Fibroblast of lung (primary cell): ENCODE measurements at regions not wholly inside any gene's neighbourhood (a gene's known extent, or its start where the extent isn't known, plus 50 kb on each side); places are given as distances from the start of the nearest gene placed in this dataset.
A peak's percentile ranks its signal among the peaks of the same experiment; 100 is the strongest.

Source experiments
- DNase-seq, 2 donors: peaks; one replicate each; pipeline versions ENCODE4 v3.0.0 to v3.0.0-alpha.2; 2010; ENCODE audit warnings: low read depth in 2 of 2
- H2AFZ ChIP-seq: 2 replicates; pipeline ENCODE4 v1.5.1; 2012; ENCODE audit warnings: low read length, control low read depth, inconsistent platforms
- H3K27ac ChIP-seq: 2 replicates; pipeline ENCODE4 v1.5.1; 2011; ENCODE audit warnings: low read length, control low read depth; ENCODE audit not compliant: insufficient read depth
- H3K27me3 ChIP-seq: 2 replicates; pipeline ENCODE4 v1.5.1; 2011; ENCODE audit warnings: mild to moderate bottlenecking, low read length; ENCODE audit not compliant: control insufficient read depth, insufficient read depth
- H3K36me3 ChIP-seq: 2 replicates; pipeline ENCODE4 v1.5.1; 2011; ENCODE audit warnings: low read length; ENCODE audit not compliant: control insufficient read depth, insufficient read depth
- H3K4me1 ChIP-seq: 2 replicates; pipeline ENCODE4 v1.5.1; 2011; ENCODE audit warnings: low read length; ENCODE audit not compliant: control insufficient read depth, insufficient read depth; ENCODE audit errors: extremely low read depth
- H3K4me2 ChIP-seq: 2 replicates; pipeline ENCODE4 v1.5.1; 2011; ENCODE audit warnings: low read length, control low read depth; ENCODE audit not compliant: insufficient read depth; ENCODE audit errors: extremely low read depth
- H3K4me3 ChIP-seq, 4 experiments: fragments of 200-600 bp in 1 of 4; sonication (generic) in 1 of 4; replicated peaks in 1 of 4; 2 replicates each; pipeline ENCODE4 v1.5.1; 2011 to 2016; ENCODE audit warnings: low read length in 4 of 4, low read depth in 3 of 4, mild to moderate bottlenecking in 3 of 4, control low read depth in 2 of 4, inconsistent platforms in 1 of 4, mixed read lengths in 1 of 4; ENCODE audit not compliant: insufficient read depth in 1 of 4; ENCODE audit errors: control extremely low read depth in 1 of 4
- H3K79me2 ChIP-seq: 2 replicates; pipeline ENCODE4 v1.5.1; 2012; ENCODE audit warnings: mild to moderate bottlenecking, low read length, inconsistent platforms; ENCODE audit not compliant: control insufficient read depth, insufficient read depth
- H3K9ac ChIP-seq: 2 replicates; pipeline ENCODE4 v1.5.1; 2011; ENCODE audit warnings: mild to moderate bottlenecking, low read length, control low read depth; ENCODE audit not compliant: insufficient read depth
- H3K9me3 ChIP-seq: 2 replicates; pipeline ENCODE4 v1.5.1; 2012; ENCODE audit warnings: low read depth, low read length; ENCODE audit not compliant: control insufficient read depth, insufficient read depth
- H4K20me1 ChIP-seq: 2 replicates; pipeline ENCODE4 v1.5.1; 2011; ENCODE audit warnings: low read length; ENCODE audit not compliant: control insufficient read depth, insufficient read depth; ENCODE audit errors: extremely low read depth
- CTCF ChIP-seq, 2 donors: IDR thresholded peaks in 1 of 2; conservative IDR thresholded peaks in 1 of 2; 1 replicate in 1 of 2; 2 replicates in 1 of 2; pipeline ENCODE4 v1.5.1; 2011 to 2012; ENCODE audit warnings: low read length in 2 of 2, control low read depth in 1 of 2, inconsistent platforms in 1 of 2, low read depth in 1 of 2, mild to moderate bottlenecking in 1 of 2
- EZH2 ChIP-seq: IDR thresholded peaks from 2 replicates; pipeline ENCODE4 v1.5.1; 2012; ENCODE audit warnings: low read length, control low read depth, mild to moderate bottlenecking; ENCODE audit errors: missing control alignments

DNA sequence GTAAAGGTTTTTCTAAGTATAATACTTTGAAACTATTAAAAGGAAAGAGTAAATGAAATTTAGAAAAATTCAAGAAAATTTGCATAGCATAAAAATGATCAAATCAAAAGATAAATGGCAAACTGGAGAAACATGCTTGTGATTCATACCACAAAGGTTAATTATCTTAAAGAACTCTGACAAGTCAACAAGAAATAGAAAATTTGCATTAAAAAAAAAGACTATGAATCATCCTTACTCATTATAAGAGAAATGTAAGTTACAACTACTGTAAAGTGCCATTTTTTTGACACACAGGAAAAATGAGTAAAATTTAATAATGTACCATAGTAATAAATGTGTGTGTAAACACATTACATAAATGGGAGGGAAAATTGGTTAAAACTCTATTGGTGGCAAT is 624.4 kb upstream of the C9orf72 start:
- no peak for TF ChIP-seq EZH2
- TF ChIP-seq CTCF (conservative IDR thresholded peaks at IDR 0.05 in 1 of 2, IDR thresholded peaks at IDR 0.05 in 1 of 2; ENCODE audit: low read depth in 1 of 2, low read length in 2 of 2), result no peak
- Histone ChIP-seq H3K27me3 (no peaks in the 10 kb centered on the region), H3K79me2 (no peaks in the 10 kb centered on the region), H3K9me3 (no peaks in the 10 kb centered on the region), H3K36me3 (no peaks in the 10 kb centered on the region), H3K4me2 (no peak overlapping the region), H3K9ac (no peak overlapping the region), H4K20me1 (no peaks in the 10 kb centered on the region), H3K27ac (no peak overlapping the region), H3K4me1 (no peaks in the 10 kb centered on the region), H2AFZ (no peak overlapping the region), H3K4me3 (no peak overlapping the region)
- peak in 1 of 2 donors; percentile 0 for DNase-seq

GRCh38 chr9:28203036-28203435 is 629.8 kb upstream of the C9orf72 start:
- H4K20me1 ChIP-seq, result no peaks in the 10 kb centered on the region
- DNase-seq, result no peak
- H3K4me2 ChIP-seq, result no peak overlapping the region
- H2AFZ ChIP-seq, result no peak overlapping the region
- no peak overlapping the region for H3K9ac ChIP-seq
- no peak overlapping the region for H3K4me3 ChIP-seq
- H3K36me3 ChIP-seq, result no peaks in the 10 kb centered on the region
- no peak for TF ChIP-seq EZH2
- H3K27ac ChIP-seq, result no peak overlapping the region
- H3K4me1 ChIP-seq, result no peaks in the 10 kb centered on the region
- no peaks in the 10 kb centered on the region for H3K27me3 ChIP-seq
- no peaks in the 10 kb centered on the region for H3K79me2 ChIP-seq
- no peaks in the 10 kb centered on the region for H3K9me3 ChIP-seq

DNA sequence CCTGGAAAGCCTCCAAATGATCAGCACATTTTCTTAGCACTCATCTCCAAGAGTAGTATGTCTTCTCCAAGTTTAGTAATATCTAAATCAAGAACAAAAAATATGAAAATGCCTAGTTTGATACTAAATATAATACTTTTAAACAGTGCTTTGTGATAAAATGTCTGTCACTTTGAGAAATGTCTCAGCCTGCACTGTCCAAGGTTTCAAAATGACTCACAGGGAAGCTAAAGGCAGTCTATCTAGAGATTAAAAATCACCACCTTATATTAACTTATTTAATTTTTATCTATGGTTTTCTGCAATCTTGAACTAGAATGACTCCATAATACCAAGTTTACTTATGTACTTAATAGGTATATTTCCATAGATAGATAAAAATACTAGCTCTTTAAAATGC is 633.0 kb upstream of the C9orf72 start:
- DNase-seq, result no peak
- Histone ChIP-seq H3K4me1 (no peaks in the 10 kb centered on the region), H3K9ac (no peak overlapping the region)

More for the DNA sequence above, 633.0 kb upstream of the C9orf72 start:
- Histone ChIP-seq H2AFZ (no peak overlapping the region), H3K27me3 (no peaks in the 10 kb centered on the region), H3K79me2 (no peaks in the 10 kb centered on the region), H3K36me3 (no peaks in the 10 kb centered on the region), H3K27ac (no peak overlapping the region), H3K9me3 (no peaks in the 10 kb centered on the region), H3K4me3 (no peak overlapping the region), H4K20me1 (no peaks in the 10 kb centered on the region), H3K4me2 (no peak overlapping the region)
- no peak for TF ChIP-seq EZH2
- TF ChIP-seq CTCF (conservative IDR thresholded peaks at IDR 0.05 in 1 of 2, IDR thresholded peaks at IDR 0.05 in 1 of 2; ENCODE audit: low read depth in 1 of 2, low read length in 2 of 2), result no peak
